Nephron (organoid): ENCODE measurements at regions not wholly inside any gene's neighbourhood (a gene's known extent, or its start where the extent isn't known, plus 50 kb on each side); places are given as distances from the start of the nearest gene placed in this dataset.
"Not testable (repeated sequence)": the region's sequence is repeated elsewhere in the genome, so short reads cannot be mapped to it uniquely, and the experiment has no call there.

Source experiments
- H3K27ac Mint-ChIP-seq, 3 experiments: 2 replicates each; pipeline ENCODE4 v1.8.0; 2020; ENCODE audit warnings: mixed read lengths in 3 of 3, mild to moderate bottlenecking in 2 of 3, moderate library complexity in 1 of 3
- H3K27me3 Mint-ChIP-seq: 2 replicates; pipeline ENCODE4 v1.8.0; 2021; ENCODE audit warnings: low read depth, mild to moderate bottlenecking, moderate library complexity, mixed read lengths
- H3K36me3 Mint-ChIP-seq: 2 replicates; pipeline ENCODE4 v1.8.0; 2020; ENCODE audit warnings: low read depth, mixed read lengths
- H3K4me1 Mint-ChIP-seq: 2 replicates; pipeline ENCODE4 v1.8.0; 2020; ENCODE audit warnings: mixed read lengths
- H3K4me3 Mint-ChIP-seq, 3 experiments: 2 replicates each; pipeline ENCODE4 v1.8.0; 2020; ENCODE audit warnings: mild to moderate bottlenecking in 3 of 3, mixed read lengths in 3 of 3, moderate library complexity in 2 of 3
- H3K9me3 Mint-ChIP-seq: 2 replicates; pipeline ENCODE4 v1.8.0; 2020; ENCODE audit warnings: mixed read lengths
- TF ChIP-seq, protein P1 (sequence below), 3 experiments: fragments of 200-600 bp; sonication (generic); IDR thresholded peaks; one replicate each; pipeline ENCODE4 v1.5.0; 2021; ENCODE audit warnings: antibody characterized with exemption in 3 of 3; ENCODE audit not compliant: unreplicated experiment in 3 of 3

DNA sequence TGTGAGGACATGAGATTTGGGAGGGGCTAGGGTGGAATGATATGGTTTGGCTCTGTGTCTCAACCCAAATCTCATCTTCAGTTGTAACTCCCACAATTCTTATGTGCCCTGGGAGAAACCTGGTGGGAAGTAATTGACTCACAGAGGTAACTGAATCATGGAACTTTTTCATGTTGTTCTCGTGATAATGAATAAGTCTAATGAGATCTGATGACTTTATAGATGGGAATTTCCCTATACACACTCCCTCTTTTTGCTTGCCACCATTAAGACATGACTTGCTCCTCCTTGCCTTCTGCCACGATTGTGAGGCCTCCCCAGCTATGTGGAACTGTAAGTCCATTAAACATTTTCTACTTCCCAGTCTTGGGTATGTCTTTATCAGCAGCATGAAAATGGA is 253.2 kb upstream of the GK2 start:
- TF ChIP-seq, protein P1, sequence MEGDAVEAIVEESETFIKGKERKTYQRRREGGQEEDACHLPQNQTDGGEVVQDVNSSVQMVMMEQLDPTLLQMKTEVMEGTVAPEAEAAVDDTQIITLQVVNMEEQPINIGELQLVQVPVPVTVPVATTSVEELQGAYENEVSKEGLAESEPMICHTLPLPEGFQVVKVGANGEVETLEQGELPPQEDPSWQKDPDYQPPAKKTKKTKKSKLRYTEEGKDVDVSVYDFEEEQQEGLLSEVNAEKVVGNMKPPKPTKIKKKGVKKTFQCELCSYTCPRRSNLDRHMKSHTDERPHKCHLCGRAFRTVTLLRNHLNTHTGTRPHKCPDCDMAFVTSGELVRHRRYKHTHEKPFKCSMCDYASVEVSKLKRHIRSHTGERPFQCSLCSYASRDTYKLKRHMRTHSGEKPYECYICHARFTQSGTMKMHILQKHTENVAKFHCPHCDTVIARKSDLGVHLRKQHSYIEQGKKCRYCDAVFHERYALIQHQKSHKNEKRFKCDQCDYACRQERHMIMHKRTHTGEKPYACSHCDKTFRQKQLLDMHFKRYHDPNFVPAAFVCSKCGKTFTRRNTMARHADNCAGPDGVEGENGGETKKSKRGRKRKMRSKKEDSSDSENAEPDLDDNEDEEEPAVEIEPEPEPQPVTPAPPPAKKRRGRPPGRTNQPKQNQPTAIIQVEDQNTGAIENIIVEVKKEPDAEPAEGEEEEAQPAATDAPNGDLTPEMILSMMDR (IDR thresholded peaks at IDR 0.05; ENCODE audit: unreplicated experiment in 3 of 3): no peak
- Mint-ChIP-seq H3K27me3 (no peaks in the 10 kb centered on the region), H3K27ac (no peak overlapping the region), H3K4me1 (no peaks in the 10 kb centered on the region), H3K36me3 (no peaks in the 10 kb centered on the region), H3K4me3 (no peak overlapping the region), H3K9me3 (peaks cover 28% of the 10 kb centered on the region)

DNA sequence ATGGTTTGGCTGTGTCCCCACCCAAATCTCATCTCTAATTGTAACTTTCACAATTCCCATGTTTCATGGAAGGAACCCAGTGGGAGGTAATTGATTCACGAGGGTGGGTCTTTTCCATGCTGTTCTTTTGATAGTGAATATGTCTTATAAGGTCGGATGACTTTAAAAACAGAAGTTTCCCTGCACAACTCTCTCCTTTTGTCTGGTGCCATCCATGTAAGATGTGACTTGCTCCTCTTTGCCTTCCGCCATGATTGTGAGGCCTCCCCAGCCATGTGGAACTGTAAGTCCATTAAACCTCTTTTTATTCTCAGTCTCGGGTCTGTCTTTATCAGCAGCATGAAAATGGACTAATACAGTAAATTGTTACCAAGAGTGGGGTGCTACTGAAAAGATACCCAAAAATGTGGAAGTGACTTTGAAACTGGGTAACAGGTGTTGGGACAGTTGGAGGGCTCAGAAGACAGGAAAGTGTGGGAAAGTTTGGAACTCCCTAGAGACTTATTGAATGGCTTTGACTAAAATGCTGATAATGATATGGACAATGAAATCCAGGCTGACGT is 251.4 kb upstream of the GK2 start:
- H3K9me3 Mint-ChIP-seq: peaks cover 28% of the 10 kb centered on the region
- not testable (repeated sequence) for H3K4me3 Mint-ChIP-seq, H3K27me3 Mint-ChIP-seq, H3K36me3 Mint-ChIP-seq, H3K4me1 Mint-ChIP-seq, H3K27ac Mint-ChIP-seq

DNA sequence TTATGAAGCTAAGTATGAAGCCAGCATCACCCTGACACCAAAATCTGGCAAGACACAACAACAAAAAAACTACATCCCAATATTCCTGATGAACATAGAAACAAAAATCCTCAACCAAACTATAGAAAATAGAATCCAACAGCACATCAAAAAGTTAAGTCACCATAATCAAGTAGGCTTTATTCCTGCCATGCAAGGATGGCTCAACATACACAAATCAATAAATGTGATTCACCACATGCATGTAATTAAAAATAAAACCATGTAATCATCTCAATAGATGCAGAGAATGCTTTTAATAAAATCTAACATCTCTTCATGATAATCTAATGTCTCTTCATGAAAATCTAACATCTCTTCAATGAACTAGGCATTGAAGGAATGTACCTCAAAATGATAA is 249.4 kb upstream of the GK2 start:
- H3K27ac Mint-ChIP-seq: no peak overlapping the region
- no peak overlapping the region for H3K4me3 Mint-ChIP-seq
- TF ChIP-seq, protein P1 (IDR thresholded peaks at IDR 0.05; ENCODE audit: unreplicated experiment in 3 of 3): no peak
- H3K4me1 Mint-ChIP-seq: peaks cover 11% of the 10 kb centered on the region
- no peaks in the 10 kb centered on the region for H3K36me3 Mint-ChIP-seq
- peaks cover 28% of the 10 kb centered on the region for H3K9me3 Mint-ChIP-seq
- no peaks in the 10 kb centered on the region for H3K27me3 Mint-ChIP-seq

DNA sequence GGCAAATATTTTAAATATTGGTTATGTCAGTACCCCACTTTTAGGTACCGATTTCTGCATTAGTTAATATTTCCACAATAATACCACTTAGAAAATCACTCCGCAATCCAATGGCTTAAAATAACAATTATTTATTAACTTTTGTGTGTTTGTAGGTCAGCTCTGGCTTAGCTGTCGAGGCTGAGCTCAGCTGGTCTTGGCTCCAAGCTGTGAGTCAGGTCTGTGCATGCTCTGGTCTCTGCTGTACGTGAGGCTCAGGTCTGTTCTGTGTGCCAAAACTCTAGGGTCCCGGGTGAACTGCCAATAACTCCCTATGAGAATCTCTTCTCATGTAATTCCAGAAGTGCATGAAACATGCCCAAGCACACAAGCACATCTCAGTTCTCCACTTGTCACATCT is 245.8 kb upstream of the GK2 start:
- H3K9me3 Mint-ChIP-seq: peaks cover 18% of the 10 kb centered on the region
- H3K4me1 Mint-ChIP-seq: peaks cover 31% of the 10 kb centered on the region
- H3K36me3 Mint-ChIP-seq: no peaks in the 10 kb centered on the region
- H3K4me3 Mint-ChIP-seq: no peak overlapping the region
- H3K27me3 Mint-ChIP-seq: no peaks in the 10 kb centered on the region
- peak overlapping the region; percentile 11 to 50 (median 24) for H3K27ac Mint-ChIP-seq
- TF ChIP-seq, protein P1 (IDR thresholded peaks at IDR 0.05; ENCODE audit: unreplicated experiment in 3 of 3): no peak

DNA sequence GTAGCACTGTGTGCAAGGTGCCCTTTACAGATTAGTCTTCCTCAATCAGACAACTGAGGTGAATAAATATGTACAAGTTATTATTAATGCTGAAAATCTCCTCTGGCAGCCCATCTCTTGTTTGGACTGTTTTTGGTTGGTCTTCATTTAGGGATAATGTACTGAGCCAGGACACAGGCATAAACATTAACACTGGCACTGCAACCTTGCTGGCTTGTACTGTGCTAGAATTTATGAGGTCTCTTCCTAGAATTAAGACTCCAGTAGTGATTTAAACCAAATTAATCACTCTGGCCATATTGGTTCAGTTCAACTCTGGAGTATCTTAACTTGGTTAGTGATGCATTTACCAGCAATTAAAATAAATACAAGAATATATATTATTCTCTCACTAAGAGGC is 244.7 kb upstream of the GK2 start:
- Mint-ChIP-seq H3K4me3 (no peak overlapping the region), H3K27ac (peak overlapping the region in 2 of 3 experiments; percentile 74 to 83), H3K27me3 (no peaks in the 10 kb centered on the region), H3K9me3 (peaks cover 7% of the 10 kb centered on the region), H3K36me3 (no peaks in the 10 kb centered on the region), H3K4me1 (peaks cover 31% of the 10 kb centered on the region)
- TF ChIP-seq, protein P1 (IDR thresholded peaks at IDR 0.05; ENCODE audit: unreplicated experiment in 3 of 3): no peak

DNA sequence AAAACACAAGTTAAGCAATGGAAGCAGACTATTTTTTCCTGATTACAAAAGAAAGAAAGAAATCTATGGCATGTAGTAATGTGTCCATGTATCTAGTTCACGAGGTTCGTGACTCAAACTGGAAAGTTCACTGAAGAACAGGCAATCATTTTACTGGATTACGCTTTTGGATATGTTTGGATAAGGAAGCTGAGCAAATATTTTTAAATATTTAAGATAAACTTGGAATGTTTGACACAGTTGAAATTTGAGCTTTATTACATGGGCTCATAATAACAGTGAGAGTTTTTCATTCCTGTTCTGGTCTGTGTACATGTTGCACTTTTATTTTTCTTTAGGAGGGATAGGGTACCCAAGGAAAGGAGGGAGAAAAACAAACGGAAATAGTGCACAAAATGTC is 244.2 kb upstream of the GK2 start:
- peaks cover 2% of the 10 kb centered on the region for H3K9me3 Mint-ChIP-seq
- H3K4me1 Mint-ChIP-seq: peaks cover 31% of the 10 kb centered on the region
- TF ChIP-seq, protein P1 (IDR thresholded peaks at IDR 0.05; ENCODE audit: unreplicated experiment in 3 of 3): no peak
- H3K27me3 Mint-ChIP-seq: no peaks in the 10 kb centered on the region
- H3K36me3 Mint-ChIP-seq: no peaks in the 10 kb centered on the region
- no peak overlapping the region for H3K4me3 Mint-ChIP-seq
- peak overlapping the region in 2 of 3 experiments; percentile 74 to 83 for H3K27ac Mint-ChIP-seq
